T-helper 9 cell (primary cell): ENCODE measurements at regions not wholly inside any gene's neighbourhood (a gene's known extent, or its start where the extent isn't known, plus 50 kb on each side); places are given as distances from the start of the nearest gene placed in this dataset.
"Not testable (repeated sequence)": the region's sequence is repeated elsewhere in the genome, so short reads cannot be mapped to it uniquely, and the experiment has no call there.

Experiments used
- DNase-seq: peaks from one replicate; pipeline ENCODE4 v3.0.0-alpha.2; 2020

DNA sequence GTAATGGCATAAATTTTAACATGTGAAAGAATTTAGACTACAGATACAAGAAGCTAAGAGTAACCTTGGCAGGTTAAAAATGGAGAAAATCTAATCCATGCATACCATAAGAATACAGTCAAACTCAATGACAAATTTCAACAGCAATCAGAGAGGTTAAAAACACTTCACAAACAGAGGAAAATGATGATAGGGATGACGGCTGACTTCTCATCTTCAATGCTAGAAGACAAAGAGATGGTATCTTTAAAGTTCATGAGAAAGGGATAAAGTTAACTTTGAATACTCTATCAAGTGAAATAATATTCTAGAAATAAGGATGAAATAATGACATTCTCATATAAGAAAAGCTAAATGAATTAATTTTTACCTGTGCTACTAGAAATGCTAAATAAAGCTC, 1130.2 kb upstream of the MIR17HG start:
- DNase-seq: no peak

DNA sequence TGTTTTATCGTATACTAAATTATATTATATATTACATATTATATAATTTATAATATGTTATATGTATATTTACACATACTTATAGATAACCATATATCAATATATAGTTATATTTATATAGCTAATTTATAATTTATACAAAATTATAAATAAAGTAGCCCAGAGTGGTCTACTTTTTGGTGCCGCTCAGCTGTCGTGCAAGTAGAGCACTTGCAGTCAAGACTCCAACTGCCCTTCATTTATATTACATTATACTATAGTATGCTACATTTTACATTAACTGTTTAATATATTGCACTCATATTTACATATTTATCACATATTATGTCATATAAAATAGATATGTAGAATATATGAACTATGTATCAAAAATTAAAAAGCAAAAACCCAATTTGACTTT, 1124.7 kb upstream of the MIR17HG start:
- DNase-seq: no peak

DNA sequence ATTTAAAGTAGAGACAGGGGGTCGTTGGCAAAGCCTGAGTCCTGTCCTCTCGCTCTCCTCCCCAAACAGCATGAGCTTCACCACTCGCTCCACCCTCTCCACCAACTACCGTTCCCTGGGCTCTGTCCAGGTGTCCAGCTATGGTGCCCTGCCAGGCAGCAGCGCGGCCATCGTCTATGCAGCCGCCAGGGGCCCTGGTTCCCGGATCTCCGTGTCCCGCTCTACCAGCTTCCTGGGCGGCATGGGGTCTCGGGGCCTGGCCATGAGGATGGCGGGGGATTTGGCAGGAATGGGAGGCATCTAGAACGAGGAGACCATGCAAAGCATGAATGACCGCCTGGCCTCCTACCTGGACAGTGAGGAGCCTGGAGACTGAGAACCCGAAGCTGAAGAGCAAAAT, 1117.2 kb upstream of the MIR17HG start:
- DNase-seq: no peak

DNA sequence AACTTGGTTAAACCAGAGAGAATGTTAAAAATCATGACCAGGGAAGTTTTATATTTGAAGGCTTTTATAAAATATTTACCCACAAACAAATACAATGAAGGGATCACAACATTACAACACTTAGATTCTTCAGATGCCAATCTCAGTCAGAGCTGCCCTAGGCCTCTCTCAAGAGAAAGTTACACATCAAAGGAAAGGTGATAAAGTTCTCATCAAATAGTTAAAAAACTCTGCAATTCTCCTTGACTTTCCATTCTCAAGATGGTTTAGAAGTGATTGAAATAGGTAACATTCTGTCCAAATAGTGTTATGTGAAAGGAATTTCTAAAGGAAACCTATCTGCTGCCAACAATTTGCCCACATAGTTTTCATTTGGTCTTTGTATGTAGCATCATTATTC, 1115.2 kb upstream of the MIR17HG start:
- DNase-seq: no peak

DNA sequence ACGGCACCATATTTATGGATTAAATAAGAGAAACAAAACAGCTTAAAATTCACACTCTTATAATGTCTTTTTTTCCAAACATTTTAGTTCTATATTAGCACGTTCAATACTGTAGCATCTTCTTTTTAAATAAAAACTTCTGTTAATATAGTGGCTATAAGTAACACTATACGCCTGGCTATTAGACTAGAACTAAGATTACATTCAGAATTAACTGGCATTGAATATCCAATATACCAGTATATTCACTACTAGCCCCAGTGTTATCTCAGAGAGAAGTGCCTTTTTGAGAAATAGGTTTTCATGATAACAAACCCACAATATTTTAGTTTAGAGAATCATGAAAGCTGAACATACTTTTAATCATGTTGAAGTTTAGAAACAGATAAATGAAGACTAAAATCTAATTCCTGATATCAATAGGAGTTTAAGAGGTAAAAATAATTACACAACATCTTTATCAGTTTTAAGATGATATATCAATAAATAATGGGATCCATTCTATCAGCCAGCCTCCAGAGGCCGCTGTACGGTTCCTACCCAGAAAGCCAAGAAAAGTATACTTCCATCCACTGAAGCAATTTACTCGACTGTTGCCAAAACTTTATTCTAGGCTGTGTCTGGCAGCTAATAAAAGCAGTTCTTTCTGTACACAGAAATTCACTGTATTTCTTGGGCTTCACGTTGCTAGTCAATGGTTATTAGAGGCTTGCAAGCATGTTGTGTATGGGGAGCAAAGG, 1113.4 kb upstream of the MIR17HG start:
- DNase-seq: no peak

DNA sequence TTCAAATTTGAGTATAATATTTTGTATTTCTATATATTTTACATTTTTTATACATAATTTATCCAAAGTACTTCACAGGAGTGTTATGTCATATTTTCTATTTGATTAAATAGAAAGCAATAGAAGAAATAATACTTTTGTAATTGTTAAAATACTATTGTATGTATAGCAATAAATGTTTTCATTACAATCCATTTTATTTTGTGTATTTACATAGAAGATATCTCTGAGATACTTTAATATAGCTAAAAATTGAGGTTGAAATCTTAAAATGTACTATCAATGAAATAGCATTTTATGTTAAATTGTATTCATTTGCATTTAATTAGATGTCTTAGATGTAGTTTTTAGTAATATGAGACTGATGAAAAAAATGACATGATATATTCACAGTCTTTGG, 1109.6 kb upstream of the MIR17HG start:
- DNase-seq: no peak

DNA sequence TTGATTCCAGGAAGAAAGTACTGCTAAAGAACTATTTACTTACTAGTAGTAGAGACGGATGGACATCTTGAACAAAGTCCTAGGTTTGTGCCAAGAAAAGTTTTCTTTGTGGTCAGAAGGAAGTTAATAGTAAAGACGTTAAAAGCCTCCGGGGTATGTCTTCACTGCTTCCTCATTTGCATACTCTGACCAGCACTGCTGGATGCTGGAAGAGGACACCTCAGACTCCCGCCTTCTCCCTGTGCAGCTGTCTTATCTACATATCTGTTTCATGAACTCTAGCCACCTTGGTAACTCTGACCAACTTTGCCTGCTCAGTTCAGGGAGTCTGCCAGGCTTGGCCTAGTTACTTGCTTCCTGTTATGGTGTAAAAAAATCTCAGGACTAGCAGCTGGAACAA, 1109.1 kb upstream of the MIR17HG start:
- DNase-seq: no peak

DNA sequence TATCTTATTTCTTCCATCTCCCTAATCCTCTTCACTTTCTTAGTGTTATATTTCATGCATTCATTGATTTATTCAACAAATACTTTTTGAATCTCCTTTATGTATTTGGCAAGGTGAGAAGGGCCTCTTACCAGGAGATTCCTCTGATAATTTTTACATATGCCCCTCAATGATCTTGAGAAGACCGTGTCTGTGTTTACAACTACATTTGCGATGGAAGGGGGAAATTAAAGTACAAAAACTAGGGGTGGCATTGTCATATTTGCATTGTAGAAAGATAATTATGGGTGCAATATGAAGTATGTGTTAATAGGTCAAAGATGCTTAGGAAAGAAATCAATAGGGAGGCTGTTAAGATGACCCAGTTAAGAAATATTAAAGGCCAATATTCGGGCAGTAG, 1108.4 kb upstream of the MIR17HG start:
- no peak for DNase-seq

DNA sequence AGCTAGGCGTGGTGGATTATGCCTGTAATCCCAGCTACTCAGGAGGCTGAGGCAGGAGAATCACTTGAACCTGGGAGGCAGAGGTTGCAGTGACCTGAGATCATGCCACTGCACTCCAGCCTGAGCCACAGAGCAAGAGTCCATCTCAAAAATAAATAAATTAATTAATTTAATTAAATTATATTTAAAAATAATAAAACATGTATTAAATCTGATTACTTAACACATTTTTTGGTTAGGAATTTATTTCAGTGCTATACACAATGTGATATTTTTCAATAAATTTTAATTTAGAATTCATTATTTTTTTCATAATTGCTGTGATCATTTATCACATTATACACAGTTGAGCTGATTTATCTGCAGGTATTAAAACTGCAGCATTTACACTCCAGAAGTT, 1101.5 kb upstream of the MIR17HG start:
- no peak for DNase-seq

DNA sequence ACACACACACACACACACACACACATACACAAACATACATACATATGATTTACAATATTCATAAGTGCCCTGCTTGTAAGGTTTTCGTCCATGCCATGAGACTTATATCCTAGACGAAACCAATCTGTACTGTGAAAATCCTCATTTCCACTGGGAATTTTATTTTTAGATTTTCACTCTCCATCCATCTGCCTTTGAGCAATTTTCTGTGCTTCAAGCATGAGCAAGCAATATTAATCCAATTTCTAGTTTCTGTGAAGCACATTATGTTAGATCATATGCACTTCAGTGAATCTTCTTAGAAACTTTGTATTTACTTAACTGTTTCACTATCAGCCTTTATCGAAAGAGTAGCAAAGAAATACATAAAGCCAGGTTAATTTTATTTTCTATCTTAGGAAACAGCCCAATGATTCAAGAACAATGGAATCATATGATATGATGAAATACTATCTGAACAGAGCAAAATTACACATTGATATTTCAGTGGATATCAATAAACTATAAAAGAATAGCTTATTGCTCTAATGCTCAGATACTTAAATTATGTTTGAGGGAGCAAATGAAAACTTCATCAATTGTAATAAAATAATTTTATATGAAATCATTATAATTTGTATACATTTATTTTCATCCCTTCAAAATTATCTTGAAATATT, 1100.7 kb upstream of the MIR17HG start:
- DNase-seq: no peak

DNA sequence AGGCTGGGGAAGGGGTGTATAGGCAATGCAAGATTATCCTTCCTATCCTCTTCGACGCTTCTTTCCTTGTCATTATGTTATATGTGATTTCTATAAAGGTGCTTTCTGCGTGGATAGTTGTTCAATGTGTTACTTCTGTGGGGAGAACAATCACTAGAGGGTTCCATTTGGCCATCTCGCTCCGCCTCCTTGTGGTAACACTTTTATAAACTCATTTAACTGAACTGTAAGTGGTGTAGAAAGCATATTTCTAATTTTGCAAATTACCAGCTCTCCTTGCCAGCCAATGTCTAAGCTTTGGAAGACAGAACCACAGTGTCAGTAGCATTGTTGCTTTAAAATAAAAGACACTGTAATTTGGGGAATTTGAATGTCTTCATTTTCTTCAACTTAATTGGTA, 1093.7 kb upstream of the MIR17HG start:
- no peak for DNase-seq

DNA sequence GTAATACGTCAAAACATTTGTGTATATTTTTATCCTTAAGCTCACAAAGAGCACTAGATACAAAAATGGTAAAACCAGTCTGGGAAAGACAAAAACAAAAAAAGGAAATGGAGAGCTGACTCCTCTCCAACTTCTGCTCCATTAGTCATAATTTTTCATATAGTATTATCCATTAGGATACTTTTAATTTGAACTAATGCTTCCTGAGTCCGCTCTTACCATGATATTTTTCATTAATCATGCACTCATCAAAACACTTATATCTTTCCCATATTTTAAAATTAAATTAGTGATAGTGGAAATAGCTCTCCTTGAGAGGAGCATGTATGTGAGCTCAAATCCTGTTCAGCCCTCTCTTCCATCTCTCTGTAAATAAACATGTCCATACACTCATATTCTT, 1093.0 kb upstream of the MIR17HG start:
- no peak for DNase-seq

DNA sequence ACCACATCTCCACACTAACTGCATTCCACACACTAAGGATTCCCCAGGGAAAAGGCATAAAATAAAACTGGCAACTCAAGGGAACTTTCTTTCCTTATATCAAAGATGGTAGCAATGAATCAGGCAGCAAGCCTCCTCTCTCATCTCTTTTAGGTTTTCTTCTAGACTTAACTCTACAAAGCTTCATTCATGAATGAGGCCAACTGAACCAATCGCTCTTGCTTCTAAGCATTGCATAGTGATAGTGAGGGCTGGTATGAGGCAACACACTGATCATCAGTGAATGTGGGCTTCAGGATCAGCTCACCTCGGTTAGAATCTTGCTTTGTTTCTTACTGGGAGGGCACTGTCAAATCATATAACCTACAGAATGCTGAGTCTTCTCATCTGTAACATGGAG, 1090.7 kb upstream of the MIR17HG start:
- DNase-seq: no peak

DNA sequence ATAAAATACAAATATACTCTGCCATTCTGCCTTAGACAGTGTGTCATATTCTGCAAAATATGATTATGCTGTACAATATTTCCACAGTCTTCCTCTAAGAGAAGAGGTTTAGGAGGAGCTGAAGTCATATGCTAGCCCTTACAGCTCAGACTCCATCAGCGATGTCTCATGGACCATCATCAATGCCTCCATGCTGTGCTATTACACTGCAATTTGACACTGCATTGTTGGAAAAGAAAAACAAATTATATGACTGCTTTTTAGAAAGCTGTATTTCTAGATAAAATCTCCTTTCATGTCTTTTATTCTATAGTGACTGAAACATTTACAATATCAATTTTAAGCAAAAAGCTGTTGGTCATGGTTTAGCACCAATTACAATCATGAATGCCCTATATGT, 1089.4 kb upstream of the MIR17HG start:
- no peak for DNase-seq

DNA sequence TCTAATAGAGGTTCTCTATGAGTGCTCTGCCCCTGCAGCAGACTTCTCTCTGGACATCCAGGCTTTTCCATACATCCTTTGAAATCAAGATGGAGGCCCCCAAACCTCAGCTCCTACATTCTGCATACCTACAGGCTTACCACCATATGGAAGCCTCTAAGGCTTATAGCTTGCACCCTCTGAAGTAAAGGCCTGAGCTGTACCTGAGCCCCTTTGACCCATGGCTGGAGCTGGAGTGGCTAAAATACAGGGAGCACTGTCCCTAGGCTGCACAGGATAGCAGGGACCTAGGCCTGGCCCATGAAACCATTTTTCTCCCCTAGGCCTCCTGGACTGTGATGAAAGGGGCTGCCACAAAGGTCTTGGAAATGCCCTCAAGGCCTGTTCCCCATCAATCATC, 1086.1 kb upstream of the MIR17HG start:
- no peak for DNase-seq

DNA sequence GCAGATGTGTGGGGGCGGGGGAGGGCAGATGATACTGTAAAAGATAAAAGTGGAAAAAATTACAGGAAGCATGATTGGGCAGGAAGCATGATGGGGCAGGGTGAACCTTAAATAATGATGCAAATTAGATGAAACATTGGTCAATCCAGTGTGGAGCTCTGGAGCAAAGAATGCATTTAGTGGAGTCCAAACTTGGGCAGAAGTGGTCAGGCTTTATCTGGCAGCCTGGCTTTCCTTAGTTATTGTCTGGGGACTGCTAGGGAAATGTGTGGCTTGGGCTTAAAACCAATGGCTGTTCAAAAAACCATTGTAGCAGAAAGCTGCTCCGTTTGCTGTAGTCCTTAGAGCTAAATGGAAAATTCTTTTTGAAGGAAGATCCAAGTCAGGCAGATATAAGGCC, 1077.3 kb upstream of the MIR17HG start:
- no peak for DNase-seq

DNA sequence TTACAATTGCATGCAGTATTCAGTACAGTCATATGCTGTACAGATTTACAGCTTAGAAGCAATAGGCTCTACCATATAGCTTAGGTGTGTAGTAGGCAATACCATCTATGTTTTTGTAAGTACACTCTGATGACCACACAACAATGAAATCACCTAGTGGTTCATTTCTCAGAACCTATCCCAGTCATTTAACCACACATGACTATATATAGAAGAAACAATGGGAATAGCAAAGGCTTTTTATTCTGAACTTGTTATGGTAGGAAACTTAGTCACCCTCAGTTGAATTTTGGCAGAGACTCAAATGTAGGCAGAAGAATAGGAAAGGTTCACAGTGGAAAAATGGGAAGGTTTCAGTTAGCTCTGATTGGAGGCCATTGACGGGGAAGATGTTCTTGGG, 1075.1 kb upstream of the MIR17HG start:
- DNase-seq: no peak

DNA sequence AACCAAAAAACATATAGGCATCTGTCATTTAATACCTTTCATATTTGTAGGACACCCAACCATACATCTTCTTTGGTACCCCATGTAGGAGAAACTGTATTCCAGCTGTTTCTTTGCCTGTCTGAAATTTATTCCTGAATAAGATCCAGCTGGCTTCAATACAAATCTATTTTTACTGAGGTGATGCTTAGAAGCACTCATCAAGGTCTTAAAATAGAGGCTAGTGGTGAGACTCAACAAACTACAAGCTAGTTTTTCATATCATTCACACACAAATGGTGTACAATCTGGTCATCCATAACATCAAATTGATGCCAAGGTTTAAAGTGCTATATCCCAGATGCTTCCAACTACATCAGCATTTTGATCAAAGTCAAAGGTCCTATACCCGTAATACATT, 1071.3 kb upstream of the MIR17HG start:
- DNase-seq: no peak

DNA sequence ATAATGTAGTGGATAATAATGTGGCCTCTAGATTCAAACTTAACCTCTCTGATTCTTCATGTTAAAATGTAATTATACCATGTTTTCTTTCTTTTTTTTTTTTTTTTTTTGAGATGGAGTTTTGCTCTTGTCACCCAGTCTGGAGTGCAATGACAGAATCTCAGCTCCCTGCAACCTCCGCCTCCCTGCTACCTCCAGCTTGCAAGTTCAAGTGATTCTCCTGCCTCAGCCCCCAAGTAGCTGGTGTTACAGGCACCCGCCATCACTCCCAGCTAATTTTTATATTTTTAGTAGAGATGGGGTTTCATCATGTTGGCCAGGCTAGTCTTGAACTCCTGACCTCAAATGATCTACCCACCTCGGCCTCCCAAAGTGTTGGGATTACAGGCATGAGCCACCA, 1069.3 kb upstream of the MIR17HG start:
- DNase-seq: not testable (repeated sequence)

DNA sequence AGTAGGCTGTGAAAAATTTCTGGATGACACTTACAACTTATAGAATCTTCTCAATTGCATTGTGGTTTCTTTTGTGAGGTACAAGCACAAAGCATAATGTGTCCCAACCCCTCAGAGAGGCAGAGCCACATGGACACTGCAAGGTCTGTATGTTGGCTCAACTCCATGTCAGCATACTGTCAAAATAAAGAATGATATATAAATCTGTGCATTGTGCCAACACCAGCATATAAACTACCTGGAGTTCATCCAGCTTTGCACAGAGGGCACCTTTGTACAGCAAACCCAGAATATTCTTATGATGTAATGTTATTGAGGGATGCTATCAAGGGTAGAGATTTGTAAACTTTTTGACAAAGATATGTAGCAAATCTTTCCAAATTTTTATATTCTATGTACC, 1065.8 kb upstream of the MIR17HG start:
- no peak for DNase-seq

DNA sequence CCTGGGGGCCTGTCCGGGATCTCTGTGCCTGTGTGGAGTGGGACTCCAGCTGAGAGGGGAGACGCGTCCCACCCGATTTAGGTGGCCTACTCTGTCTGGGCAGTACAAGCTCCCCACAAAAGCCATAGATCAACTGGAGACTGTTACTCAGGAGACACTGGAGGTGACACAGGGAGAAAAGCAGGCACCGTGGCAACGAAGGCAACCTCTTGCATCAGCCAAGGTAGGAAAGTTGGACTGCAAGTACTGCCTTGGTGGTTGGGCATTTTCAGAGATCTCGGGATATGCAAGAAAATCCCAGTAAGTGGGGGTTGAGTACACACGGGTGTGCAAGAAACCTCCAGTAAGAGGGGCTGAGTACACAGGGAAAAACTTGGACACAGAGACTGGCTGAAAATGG, 1060.0 kb upstream of the MIR17HG start:
- no peak for DNase-seq

DNA sequence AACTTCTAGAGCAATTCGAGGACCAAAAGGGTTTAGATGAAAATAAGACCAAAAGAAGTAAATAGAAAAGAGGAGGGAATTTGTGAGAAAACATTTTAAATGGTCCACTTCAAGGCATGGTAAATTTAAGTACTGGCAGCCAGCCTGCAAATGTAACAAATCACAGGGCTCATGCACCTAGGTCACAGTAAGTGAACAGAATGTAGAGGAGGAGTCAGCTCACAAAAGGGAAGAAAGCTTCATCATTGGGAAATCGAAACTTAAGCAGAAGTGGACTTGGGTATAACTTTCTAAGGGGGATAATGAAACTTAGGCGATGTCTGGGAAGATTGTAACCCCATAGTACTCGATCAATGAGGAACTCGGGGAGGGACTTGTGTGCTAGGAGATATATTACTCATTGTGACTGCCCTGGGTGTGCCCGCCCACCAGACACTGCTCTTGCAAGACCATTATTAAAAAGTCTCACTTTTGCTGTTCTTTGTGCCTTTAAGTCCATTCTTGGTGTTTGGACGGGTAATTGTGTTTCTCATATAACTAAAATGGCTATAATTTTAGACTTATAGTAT, 1053.6 kb upstream of the MIR17HG start:
- no peak for DNase-seq

DNA sequence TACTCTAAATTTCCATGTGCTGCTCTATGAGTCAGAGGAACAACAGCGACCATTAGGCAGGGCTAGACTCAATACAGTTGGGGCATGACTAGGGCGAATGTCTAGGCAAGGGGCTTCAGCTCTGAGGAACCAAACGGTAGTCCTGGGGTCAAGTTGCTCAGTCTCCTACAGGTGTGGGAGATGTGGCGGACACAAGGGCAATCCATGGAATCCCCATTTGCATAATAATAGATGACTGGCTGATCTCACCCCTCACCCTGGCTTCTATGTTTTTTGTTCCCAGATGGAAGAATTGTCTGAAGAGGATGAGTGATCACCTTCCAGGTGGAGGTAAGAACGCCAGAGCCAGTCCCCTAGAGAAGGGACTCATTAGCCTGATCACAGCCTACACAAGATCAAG, 1048.2 kb upstream of the MIR17HG start:
- no peak for DNase-seq

DNA sequence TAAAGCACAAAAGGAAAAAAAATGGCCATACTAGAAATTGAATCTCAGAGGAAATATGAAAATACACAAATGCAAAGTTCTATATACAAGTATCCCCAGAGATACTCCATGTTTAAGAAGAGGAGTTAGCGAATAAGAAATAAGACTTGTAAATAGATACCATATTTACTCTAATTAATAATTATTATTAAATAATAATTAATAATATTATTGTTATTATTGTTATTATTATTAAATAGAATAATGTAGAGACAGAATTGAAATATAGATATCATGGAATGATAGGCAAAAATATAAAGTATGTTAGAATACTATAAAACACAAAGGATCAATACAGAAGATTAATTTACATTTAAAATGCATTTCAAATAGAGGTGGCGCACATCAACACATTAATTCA, 1047.5 kb upstream of the MIR17HG start:
- no peak for DNase-seq

DNA sequence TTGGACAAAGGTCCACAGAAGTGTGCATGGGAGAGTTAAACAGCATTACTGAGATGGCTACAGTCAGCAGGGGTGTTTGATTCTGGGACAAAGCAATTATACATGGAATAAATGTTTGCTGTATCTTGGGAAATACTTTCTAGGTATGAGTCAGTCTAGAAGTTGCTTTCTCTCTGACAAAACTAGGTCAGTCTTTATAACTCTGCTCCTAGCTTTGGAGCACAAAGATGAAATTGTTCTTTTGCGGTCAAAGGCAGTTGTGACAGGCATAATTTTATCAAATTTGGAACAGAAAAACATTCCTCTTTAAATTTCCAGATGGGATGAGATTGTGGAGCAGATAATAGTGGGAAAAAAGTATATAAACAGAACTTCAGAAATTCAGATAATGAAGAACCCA, 1045.4 kb upstream of the MIR17HG start:
- no peak for DNase-seq
